HEK293 (cell line): ENCODE measurements at regions not wholly inside any gene's neighbourhood (a gene's known extent, or its start where the extent isn't known, plus 50 kb on each side); places are given as distances from the start of the nearest gene placed in this dataset.

Source experiments
- HOXD13 ChIP-seq: sonication (generic); formaldehyde crosslinking; IDR thresholded peaks from 2 replicates; pipeline ENCODE4 v1.8.0; 2022; ENCODE audit warnings: missing genetic modification reagents, borderline replicate concordance
- ZNF76 ChIP-seq: fragments of 450-650 bp; formaldehyde crosslinking; IDR thresholded peaks from 2 replicates; pipeline ENCODE4; 2016; ENCODE audit warnings: low read depth, missing biosample characterization, missing genetic modification characterization, borderline replicate concordance

- TF ChIP-seq ZNF76 (tag by site-specific recombination) = no peak
- TF ChIP-seq HOXD13 (CRISPR knock-in tag) = no peak
Measured at GRCh38 chr7:125254566-125254965, 324.9 kb upstream of the POT1 start.
